Activated naive CD4-positive, alpha-beta T cell treated with anti-CD3 and anti-CD28 coated beads, Interleukin-2, amount 10 ng/mL, durations not matched to agents 7 days and 5 days (primary cell): ENCODE measurements at regions not wholly inside any gene's neighbourhood (a gene's known extent, or its start where the extent isn't known, plus 50 kb on each side); places are given as distances from the start of the nearest gene placed in this dataset.
A peak's percentile ranks its signal among the peaks of the same experiment; 100 is the strongest.
"Not testable (repeated sequence)": the region's sequence is repeated elsewhere in the genome, so short reads cannot be mapped to it uniquely, and the experiment has no call there.

ENCODE experiments used
- CTCF ChIA-PET: fragments of 350-600 bp; sonication (Branson Sonifier 250); formaldehyde crosslinking; loops from one replicate; lab custom pipeline; 2021; ENCODE audit warnings: antibody characterized with exemption; lab: Charles Lee
- DNase-seq: peaks from one replicate; pipeline ENCODE4 v3.0.0-alpha.2; 2020
- H3K27ac Mint-ChIP-seq: one replicate; pipeline ENCODE4 v1.8.0; 2021; ENCODE audit warnings: mild to moderate bottlenecking, moderate library complexity, mixed read lengths
- H3K27me3 Mint-ChIP-seq: one replicate; pipeline ENCODE4 v1.8.0; 2021; ENCODE audit warnings: mild to moderate bottlenecking, mixed read lengths
- H3K36me3 Mint-ChIP-seq: one replicate; pipeline ENCODE4 v1.8.0; 2021; ENCODE audit warnings: mixed read lengths
- H3K4me1 Mint-ChIP-seq: one replicate; pipeline ENCODE4 v1.8.0; 2021; ENCODE audit warnings: mixed read lengths
- H3K4me3 Mint-ChIP-seq: one replicate; pipeline ENCODE4 v1.8.0; 2021; ENCODE audit warnings: mild to moderate bottlenecking, moderate library complexity, mixed read lengths
- H3K9me3 Mint-ChIP-seq: one replicate; pipeline ENCODE4 v1.8.0; 2021; ENCODE audit warnings: mixed read lengths

DNA sequence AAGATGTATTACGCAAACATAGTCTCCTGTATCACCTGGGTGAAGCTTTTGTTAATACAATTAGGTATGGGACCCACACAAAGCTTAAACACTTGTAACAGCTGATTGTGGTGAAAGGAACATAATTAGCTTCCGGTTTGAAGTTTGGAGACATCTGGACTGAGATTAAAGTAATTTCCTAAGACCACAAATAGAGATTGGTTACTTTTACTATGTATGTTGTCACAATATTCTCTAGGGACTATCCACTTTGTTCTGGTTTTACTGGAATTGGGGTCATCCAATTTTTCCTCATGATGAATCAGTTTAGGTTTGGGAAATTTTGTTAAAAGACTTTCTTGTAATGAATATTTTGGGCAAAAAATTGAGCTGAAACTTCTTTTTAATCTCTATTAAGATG, 71.8 kb upstream of the SAMSN1 start:
- H3K4me1 Mint-ChIP-seq: peaks cover 7% of the 10 kb centered on the region
- H3K4me3 Mint-ChIP-seq: no peak overlapping the region
- DNase-seq: no peak
- CTCF ChIA-PET: no interaction called here
- no peak overlapping the region for H3K27ac Mint-ChIP-seq
- peaks cover 13% of the 10 kb centered on the region for H3K36me3 Mint-ChIP-seq
- H3K27me3 Mint-ChIP-seq: no peaks in the 10 kb centered on the region
- peaks cover 18% of the 10 kb centered on the region for H3K9me3 Mint-ChIP-seq

DNA sequence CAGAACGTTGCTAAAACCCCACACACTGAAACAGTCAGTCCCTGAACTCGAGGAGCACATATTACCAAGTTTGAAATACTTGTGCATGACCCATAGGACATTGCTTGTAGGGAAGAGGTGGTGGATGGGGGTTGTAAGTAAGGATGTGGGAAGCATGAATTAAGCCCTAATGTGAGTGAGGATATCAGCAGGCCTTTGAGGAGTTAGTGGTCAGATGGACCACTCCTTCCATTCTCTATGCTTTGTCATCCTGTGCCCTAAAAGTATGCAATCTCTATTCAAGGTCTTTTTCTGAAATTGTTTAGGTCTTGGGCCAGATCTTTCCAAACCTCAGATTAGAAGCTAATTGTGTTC, 70.9 kb upstream of the SAMSN1 start:
- no peak overlapping the region for H3K27ac Mint-ChIP-seq

DNA sequence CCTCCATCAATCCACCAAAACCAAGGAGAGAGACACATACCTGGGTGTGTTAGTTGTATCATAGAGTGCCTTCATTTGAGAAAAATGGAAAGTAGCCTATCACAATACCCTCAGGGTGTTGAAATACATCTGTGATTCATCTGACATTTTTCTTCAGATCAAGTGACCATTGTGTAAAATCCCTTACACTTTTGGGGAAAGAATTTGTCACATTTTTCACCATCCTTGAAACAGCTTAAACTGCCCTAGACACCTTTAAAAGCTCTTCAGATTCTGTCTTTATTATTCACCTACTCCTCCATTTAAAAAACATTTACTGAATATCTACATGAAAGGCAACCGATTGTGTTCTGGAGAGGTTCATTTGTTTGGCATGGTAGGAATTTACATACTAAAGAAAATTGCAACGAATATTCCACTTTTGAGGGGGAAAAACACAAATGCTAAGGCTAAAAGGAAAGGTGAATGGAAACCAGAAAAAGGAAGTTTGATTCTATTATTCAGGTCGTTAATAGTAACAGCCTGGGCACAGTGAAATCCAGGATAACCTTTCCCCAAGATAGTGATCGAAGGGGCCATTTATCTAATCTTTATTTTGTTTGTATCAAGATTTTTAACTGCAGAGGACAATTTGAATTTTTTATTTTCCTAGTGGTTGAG, 70.4 kb upstream of the SAMSN1 start:
- CTCF ChIA-PET: no interaction called here
- no peak for DNase-seq
- no peak overlapping the region for H3K27ac Mint-ChIP-seq
- no peak overlapping the region for H3K4me3 Mint-ChIP-seq
- peaks cover 10% of the 10 kb centered on the region for H3K4me1 Mint-ChIP-seq
- peaks cover 11% of the 10 kb centered on the region for H3K36me3 Mint-ChIP-seq
- H3K9me3 Mint-ChIP-seq: peaks cover 18% of the 10 kb centered on the region
- no peaks in the 10 kb centered on the region for H3K27me3 Mint-ChIP-seq

More for the DNA sequence above, 70.9 kb upstream of the SAMSN1 start:
- DNase-seq: no peak
- peaks cover 8% of the 10 kb centered on the region for H3K36me3 Mint-ChIP-seq
- H3K9me3 Mint-ChIP-seq: peaks cover 15% of the 10 kb centered on the region
- no peak overlapping the region for H3K4me3 Mint-ChIP-seq
- peaks cover 7% of the 10 kb centered on the region for H3K4me1 Mint-ChIP-seq
- H3K27me3 Mint-ChIP-seq: no peaks in the 10 kb centered on the region
- CTCF ChIA-PET: no interaction called here

DNA sequence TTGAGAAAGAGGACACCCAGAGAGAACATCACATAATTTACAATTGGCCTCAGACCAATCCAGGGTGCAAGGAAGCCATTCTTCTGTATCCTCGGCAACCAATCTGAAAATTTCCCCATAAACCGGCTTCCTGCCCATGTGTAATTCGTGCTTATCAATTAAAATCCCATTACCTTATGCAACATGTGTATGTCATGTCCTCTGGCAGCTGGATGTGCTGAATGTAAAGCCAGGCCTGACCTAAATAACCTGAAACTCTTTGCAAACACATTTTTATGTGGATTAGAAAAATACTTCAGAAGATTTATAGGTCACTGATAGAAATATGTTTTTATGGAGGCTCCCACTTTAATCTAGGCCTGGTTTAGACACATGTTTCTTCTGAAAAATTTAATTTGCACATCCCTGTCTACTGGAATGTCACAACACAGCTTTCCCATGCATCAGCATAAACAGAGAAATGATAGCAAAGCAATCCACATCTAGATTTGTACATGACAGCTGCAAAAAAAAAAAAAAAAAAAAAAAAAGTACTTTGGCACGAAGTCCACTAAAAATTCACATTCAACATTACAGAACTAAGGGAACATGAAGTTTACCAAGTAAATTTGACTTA, 69.4 kb upstream of the SAMSN1 start:
- peaks cover 15% of the 10 kb centered on the region for H3K4me1 Mint-ChIP-seq
- peaks cover 15% of the 10 kb centered on the region for H3K36me3 Mint-ChIP-seq
- H3K9me3 Mint-ChIP-seq: peaks cover 17% of the 10 kb centered on the region
- no peaks in the 10 kb centered on the region for H3K27me3 Mint-ChIP-seq
- no peak overlapping the region for H3K27ac Mint-ChIP-seq
- CTCF ChIA-PET: no interaction called here
- no peak overlapping the region for H3K4me3 Mint-ChIP-seq
- DNase-seq: no peak

DNA sequence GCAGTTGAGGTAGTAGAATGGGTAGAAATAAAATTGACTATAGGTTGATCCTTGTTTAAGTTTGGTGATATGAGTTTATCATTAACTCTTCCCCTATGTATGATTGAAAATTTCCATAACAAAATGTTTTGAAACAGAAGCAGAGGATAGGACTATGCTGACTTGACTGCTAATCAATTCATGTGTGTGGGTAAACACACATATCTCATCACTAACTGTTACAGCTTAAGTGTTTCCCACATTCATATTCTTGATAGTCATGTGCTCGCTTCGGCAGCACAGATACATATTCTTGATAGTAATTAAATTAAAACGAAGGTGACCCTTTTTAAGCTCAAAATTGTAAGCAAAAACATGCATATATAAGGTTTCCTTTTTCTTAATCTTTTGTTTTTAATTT, 68.2 kb upstream of the SAMSN1 start:
- Mint-ChIP-seq H3K27ac (no peak overlapping the region), H3K4me1 (peaks cover 19% of the 10 kb centered on the region), H3K4me3 (no peak overlapping the region), H3K27me3 (no peaks in the 10 kb centered on the region), H3K9me3 (peaks cover 9% of the 10 kb centered on the region), H3K36me3 (peaks cover 7% of the 10 kb centered on the region)
- CTCF ChIA-PET: no interaction called here
- DNase-seq: no peak

DNA sequence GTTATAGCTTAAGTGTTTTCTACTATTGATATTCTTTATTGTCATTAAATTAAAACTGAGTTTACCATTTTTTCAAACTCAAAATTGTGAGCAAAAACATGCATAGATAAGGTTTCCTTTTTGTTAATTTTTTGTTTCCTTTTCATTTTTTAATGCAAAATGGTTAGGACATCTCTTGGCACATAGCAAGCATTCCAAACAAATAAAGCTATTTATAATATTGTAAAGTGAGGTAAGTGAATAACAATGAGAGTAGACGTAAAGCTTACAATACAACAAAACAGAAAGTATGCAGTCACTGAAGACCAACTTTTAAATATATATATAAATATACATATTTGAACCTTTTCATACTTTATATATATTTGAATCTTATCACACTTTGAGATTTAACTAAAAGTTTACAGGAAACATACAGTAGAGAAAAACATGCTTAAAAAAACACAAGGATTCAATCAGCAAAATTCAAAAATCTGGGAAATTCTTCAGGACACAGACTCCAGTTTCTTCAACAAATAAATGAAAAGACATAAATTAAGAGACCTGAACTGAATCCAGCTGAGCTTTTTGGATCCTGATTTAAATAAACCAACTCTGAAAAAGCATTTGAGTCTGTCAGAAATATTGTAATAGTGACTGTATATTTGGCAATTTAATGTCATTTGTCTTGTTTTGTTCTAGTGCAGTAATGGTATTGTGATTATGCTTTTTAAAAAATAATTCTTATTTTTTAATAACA, 67.5 kb upstream of the SAMSN1 start:
- no peak overlapping the region for H3K27ac Mint-ChIP-seq
- H3K9me3 Mint-ChIP-seq: peaks cover 9% of the 10 kb centered on the region
- peaks cover 7% of the 10 kb centered on the region for H3K36me3 Mint-ChIP-seq
- no peak for DNase-seq
- H3K27me3 Mint-ChIP-seq: no peaks in the 10 kb centered on the region
- CTCF ChIA-PET: no interaction called here
- H3K4me3 Mint-ChIP-seq: no peak overlapping the region
- H3K4me1 Mint-ChIP-seq: peaks cover 21% of the 10 kb centered on the region

DNA sequence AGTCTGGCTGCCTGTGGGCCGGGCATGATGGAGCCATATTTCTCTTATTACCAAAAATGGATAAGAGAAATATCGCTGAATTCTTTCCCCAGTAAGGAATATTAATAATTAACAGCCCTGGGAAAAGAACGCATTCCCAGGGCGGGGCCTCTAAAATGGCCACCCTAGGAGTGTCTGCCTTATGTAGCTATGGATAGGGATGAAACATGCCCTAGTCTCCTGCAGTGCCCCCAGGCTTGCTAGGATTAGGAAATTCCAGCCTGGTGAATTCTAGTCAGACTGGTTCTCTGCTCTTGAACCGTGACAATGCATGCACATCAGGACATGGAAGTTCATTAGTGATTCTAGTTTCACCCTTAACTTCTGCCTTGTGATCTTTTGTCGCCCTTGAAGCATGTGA, 64.0 kb upstream of the SAMSN1 start:
- H3K27ac Mint-ChIP-seq, H3K4me3 Mint-ChIP-seq, CTCF ChIA-PET, H3K9me3 Mint-ChIP-seq, H3K27me3 Mint-ChIP-seq, H3K36me3 Mint-ChIP-seq, DNase-seq: not testable (repeated sequence)
- peaks cover 25% of the 10 kb centered on the region for H3K4me1 Mint-ChIP-seq

DNA sequence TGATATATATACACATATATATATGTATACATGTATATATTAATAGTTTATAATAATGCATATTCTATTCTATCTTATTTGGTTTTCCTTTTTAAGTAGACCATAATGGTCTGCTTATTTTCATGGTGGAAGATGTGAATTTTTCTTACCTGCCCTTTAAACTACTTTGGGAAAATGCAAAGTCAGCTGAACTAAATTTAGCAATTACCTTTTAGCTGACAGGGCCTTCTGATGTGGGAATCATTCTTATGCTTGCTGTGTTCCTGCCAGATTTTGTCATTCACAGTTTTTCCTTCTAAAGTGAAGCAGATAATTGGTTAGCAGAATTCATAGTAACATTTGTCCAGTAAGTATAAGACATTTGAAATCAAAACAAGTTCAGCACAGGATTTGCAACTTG, 63.2 kb upstream of the SAMSN1 start:
- CTCF ChIA-PET: no interaction called here

DNA sequence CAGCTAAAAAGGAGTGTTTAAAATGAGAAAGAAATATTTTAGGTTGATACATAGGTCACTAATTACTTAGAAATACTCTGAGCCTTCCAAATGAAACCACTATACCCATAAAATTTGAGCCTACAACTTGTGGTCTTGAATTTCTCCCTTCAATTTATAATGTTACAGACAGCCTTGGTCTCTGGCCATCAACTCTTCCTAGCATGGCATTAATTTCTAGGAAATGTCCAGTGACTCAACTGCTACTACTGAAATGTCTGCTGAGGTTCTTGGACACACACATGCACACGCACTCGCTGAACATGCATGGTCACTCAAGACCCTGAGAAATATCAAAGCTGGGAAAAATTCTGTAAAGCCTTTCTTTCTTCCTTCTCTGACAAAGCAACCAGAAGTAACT, 61.1 kb upstream of the SAMSN1 start:
- Mint-ChIP-seq H3K4me3 (no peak overlapping the region), H3K27ac (no peak overlapping the region), H3K36me3 (peaks cover 10% of the 10 kb centered on the region), H3K27me3 (no peaks in the 10 kb centered on the region), H3K4me1 (peaks cover 37% of the 10 kb centered on the region), H3K9me3 (peaks cover 9% of the 10 kb centered on the region)
- CTCF ChIA-PET: no interaction called here
- DNase-seq: no peak

More for the DNA sequence above, 63.2 kb upstream of the SAMSN1 start:
- H3K27me3 Mint-ChIP-seq: no peaks in the 10 kb centered on the region
- H3K36me3 Mint-ChIP-seq: peaks cover 7% of the 10 kb centered on the region
- DNase-seq: no peak
- H3K27ac Mint-ChIP-seq: no peak overlapping the region
- peaks cover 25% of the 10 kb centered on the region for H3K4me1 Mint-ChIP-seq
- H3K4me3 Mint-ChIP-seq: no peak overlapping the region
- peaks cover 9% of the 10 kb centered on the region for H3K9me3 Mint-ChIP-seq

DNA sequence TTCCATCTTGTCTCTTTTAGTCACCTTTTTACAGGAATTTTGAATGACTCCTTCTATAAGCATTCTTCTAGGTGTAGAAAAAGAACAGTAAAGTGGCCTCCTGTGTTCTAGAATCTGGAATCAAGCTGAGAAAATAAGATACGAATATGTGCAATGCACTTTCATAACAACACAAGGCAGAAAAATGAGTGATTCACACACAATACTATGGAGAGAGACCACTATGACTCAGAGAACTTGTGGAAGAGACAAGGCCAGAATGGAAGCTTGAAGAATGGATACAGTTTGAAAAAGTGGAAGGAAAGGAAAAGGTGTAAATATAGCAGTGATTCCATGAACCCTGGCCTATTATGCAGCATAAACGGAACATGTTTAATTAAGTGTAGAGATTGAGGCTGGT, 57.1 kb upstream of the SAMSN1 start:
- Mint-ChIP-seq H3K4me1 (peaks cover 45% of the 10 kb centered on the region), H3K27ac (peak overlapping the region; percentile 26), H3K36me3 (peaks cover 3% of the 10 kb centered on the region), H3K9me3 (peaks cover 5% of the 10 kb centered on the region), H3K27me3 (no peaks in the 10 kb centered on the region), H3K4me3 (no peak overlapping the region)
- CTCF ChIA-PET: interaction anchor here (1.0 to 1.4 kb wide), 4 partner anchors 10 to 135 kb away, joined by 3 to 4 read pairs (median 4); no protein-coding TSS in a partner anchor
- no peak for DNase-seq

DNA sequence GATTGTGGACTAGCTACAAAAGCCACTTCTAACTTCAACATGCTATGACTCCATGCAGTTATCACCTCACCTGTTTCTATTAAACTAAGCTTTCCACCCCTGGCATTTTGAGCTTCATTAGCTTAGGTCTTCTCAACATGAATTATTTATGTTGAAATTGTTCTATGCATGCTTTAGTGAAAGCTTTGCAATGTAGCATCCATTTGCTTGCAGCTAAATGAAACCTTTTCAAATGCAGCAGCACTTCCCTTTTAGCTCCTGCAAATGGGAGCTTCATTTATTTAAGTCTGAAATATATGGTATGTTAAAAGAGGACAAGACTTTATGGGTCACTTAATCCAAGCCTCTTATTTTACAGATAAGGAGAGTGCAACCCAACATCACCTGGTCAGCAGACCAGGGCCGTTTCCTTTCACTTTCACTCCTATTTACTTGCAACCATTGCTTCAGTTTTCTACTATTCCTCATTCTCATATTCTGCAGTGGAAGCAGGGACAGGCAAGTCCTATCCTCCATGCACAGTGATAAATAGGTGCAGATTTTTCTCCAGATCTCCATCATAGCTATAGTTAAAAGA, 56.4 kb upstream of the SAMSN1 start:
- peaks cover 45% of the 10 kb centered on the region for H3K4me1 Mint-ChIP-seq
- CTCF ChIA-PET: interaction anchor here (0.9 to 1.4 kb wide), 5 partner anchors 10 to 135 kb away, joined by 3 to 4 read pairs (median 4); no protein-coding TSS in a partner anchor
- H3K36me3 Mint-ChIP-seq: peaks cover 3% of the 10 kb centered on the region
- DNase-seq: no peak
- H3K27me3 Mint-ChIP-seq: no peaks in the 10 kb centered on the region
- peak overlapping the region; percentile 49 for H3K4me3 Mint-ChIP-seq
- peaks cover 7% of the 10 kb centered on the region for H3K9me3 Mint-ChIP-seq
- peak overlapping the region; percentile 71 for H3K27ac Mint-ChIP-seq

DNA sequence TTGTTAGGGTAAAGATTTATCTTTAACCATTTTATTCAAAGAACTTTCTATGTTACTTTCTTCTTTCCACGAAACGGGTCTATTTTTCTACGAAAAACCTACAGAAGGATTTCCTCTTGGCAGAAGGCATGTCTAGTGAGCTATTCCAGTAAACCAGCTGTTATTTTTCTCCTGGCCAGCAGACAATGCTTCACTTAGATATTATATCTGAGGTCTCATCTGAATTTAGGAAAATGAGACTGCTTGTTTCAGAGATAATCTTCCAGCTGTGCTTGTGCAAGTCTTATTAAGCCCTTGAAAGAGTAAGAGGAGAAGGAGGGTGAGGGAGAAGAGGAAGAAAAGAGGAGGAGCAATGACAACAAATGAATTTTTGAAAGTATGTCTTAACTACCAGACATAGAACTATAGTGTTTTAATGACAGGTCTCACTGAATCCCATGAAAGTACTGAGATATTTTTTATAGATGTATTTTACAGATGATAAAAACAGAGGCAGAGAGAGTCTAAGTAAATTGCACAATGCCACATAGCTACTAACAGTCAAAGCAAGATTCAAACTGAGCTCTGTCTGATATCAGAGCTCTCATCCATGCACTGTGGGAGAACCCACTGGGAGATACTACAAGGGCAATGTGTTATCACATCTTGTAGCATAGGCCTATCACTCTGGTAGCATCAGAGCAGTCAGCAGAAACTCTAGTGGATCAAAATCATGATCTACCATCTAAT, 54.6 kb upstream of the SAMSN1 start:
- H3K27me3 Mint-ChIP-seq: no peaks in the 10 kb centered on the region
- H3K27ac Mint-ChIP-seq: peak overlapping the region; percentile 81
- CTCF ChIA-PET: no interaction called here
- peaks cover 45% of the 10 kb centered on the region for H3K4me1 Mint-ChIP-seq
- H3K36me3 Mint-ChIP-seq: peaks cover 15% of the 10 kb centered on the region
- peaks cover 19% of the 10 kb centered on the region for H3K9me3 Mint-ChIP-seq
- H3K4me3 Mint-ChIP-seq: peak overlapping the region; percentile 7
- DNase-seq: no peak

DNA sequence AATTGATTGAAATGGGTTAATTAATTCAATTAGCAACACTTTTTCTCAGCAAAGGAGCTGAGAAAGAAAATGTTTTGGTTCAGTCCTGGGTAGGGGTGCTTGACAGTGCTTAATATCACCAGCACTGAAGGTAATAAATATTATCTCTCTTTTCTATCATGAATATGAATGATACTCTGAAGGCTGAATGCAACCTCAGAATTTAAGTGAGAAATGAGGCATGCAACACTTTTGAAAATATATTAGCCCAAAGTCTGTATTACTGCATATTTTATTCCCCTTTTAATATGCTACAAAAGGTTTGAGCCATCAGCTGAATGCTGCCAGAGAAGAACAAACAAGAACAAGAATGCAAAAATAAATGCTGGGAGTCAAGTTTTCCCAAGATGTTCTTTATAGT, 52.0 kb upstream of the SAMSN1 start:
- H3K4me1 Mint-ChIP-seq: peaks cover 41% of the 10 kb centered on the region
- CTCF ChIA-PET: no interaction called here
- H3K36me3 Mint-ChIP-seq: peaks cover 20% of the 10 kb centered on the region
- no peaks in the 10 kb centered on the region for H3K27me3 Mint-ChIP-seq
- DNase-seq: no peak
- no peak overlapping the region for H3K27ac Mint-ChIP-seq
- no peak overlapping the region for H3K4me3 Mint-ChIP-seq
- H3K9me3 Mint-ChIP-seq: peaks cover 33% of the 10 kb centered on the region
